ENCODE measurements at regions not wholly inside any gene's neighbourhood (a gene's known extent, or its start where the extent isn't known, plus 50 kb on each side); places are given as distances from the start of the nearest gene placed in this dataset.
"Not testable (repeated sequence)": the region's sequence is repeated elsewhere in the genome, so short reads cannot be mapped to it uniquely, and the experiment has no call there.

GRCh38 chr5:82628364-82628910 lies 350.3 kb upstream of the RPS23 start:
- no peaks in the 10 kb centered on the region for H3K4me1 ChIP-seq
- ATAC-seq: no peak
- H3K4me3 ChIP-seq: no peak overlapping the region
- 67 to 82% (median 70%) methylated on average over 1 of the region's 1 CpG for WGBS, 3 donors
- no peak for DNase-seq
- H3K27me3 ChIP-seq (ENCODE audit: insufficient read depth in 3 of 3, low read length in 2 of 3): no peaks in the 10 kb centered on the region
- no peak for TF ChIP-seq CTCF (IDR thresholded peaks at IDR 0.05)
- no peak overlapping the region for H3K27ac ChIP-seq
- H3K9me3 ChIP-seq: no peaks in the 10 kb centered on the region
- no peaks in the 10 kb centered on the region for H3K36me3 ChIP-seq (ENCODE audit: insufficient read depth in 1 of 2, low read depth in 1 of 2)
- intact Hi-C loops (cut with DNase I): no loop called here

- DNase-seq; intact Hi-C loops (cut with DNase I): not testable (repeated sequence)
- WGBS, 3 donors: 91 to 96% (median 92%) methylated on average over 4 of the region's 4 CpGs
Measured at GRCh38 chr5:82626905-82627591, 348.9 kb upstream of the RPS23 start.

GRCh38 chr5:82626012-82626411 lies 347.9 kb upstream of the RPS23 start:
- ATAC-seq; H3K27me3 ChIP-seq (ENCODE audit: insufficient read depth in 3 of 3, low read length in 2 of 3); H3K27ac ChIP-seq; H3K4me3 ChIP-seq; DNase-seq; H3K36me3 ChIP-seq (ENCODE audit: insufficient read depth in 1 of 2, low read depth in 1 of 2); H3K9me3 ChIP-seq; H3K4me1 ChIP-seq; intact Hi-C loops (cut with DNase I): not testable (repeated sequence)
- WGBS, 3 donors: 79 to 89% (median 85%) methylated on average over 1 of the region's 1 CpG

More at GRCh38 chr5:82626905-82627591, 348.9 kb upstream of the RPS23 start:
- H3K4me1 ChIP-seq; H3K4me3 ChIP-seq; H3K27me3 ChIP-seq (ENCODE audit: insufficient read depth in 3 of 3, low read length in 2 of 3); H3K36me3 ChIP-seq (ENCODE audit: insufficient read depth in 1 of 2, low read depth in 1 of 2); H3K9me3 ChIP-seq; H3K27ac ChIP-seq; ATAC-seq: not testable (repeated sequence)

GRCh38 chr5:82624062-82624461 lies 345.9 kb upstream of the RPS23 start:
- Histone ChIP-seq H3K27ac (no peak overlapping the region), H3K36me3 (ENCODE audit: insufficient read depth in 1 of 2, low read depth in 1 of 2) (no peaks in the 10 kb centered on the region), H3K4me1 (no peaks in the 10 kb centered on the region), H3K4me3 (no peak overlapping the region), H3K27me3 (ENCODE audit: insufficient read depth in 3 of 3, low read length in 2 of 3) (no peaks in the 10 kb centered on the region), H3K9me3 (no peaks in the 10 kb centered on the region)
- no peak for ATAC-seq
- WGBS, 3 donors: 37 to 87% (median 85%) methylated on average over 1 of the region's 1 CpG
- intact Hi-C loops (cut with DNase I): no loop called here
- DNase-seq: no peak
- no peak for TF ChIP-seq CTCF (IDR thresholded peaks at IDR 0.05)

- no peak overlapping the region for H3K4me3 ChIP-seq
- H3K27me3 ChIP-seq (ENCODE audit: insufficient read depth in 3 of 3, low read length in 2 of 3): no peaks in the 10 kb centered on the region
- no peak for DNase-seq
- 77 to 82% (median 78%) methylated on average over 6 of the region's 6 CpGs for WGBS, 3 donors
- H3K4me1 ChIP-seq: no peaks in the 10 kb centered on the region
- ATAC-seq: no peak
- H3K27ac ChIP-seq: no peak overlapping the region
- H3K9me3 ChIP-seq: no peaks in the 10 kb centered on the region
- intact Hi-C loops (cut with DNase I): no loop called here
- no peaks in the 10 kb centered on the region for H3K36me3 ChIP-seq (ENCODE audit: insufficient read depth in 1 of 2, low read depth in 1 of 2)
- no peak for TF ChIP-seq CTCF (IDR thresholded peaks at IDR 0.05)
Measured at GRCh38 chr5:82622711-82623514, 344.8 kb upstream of the RPS23 start.

Data from psoas muscle (tissue), 7 donors.